ENCODE measurements at regions not wholly inside any gene's neighbourhood (a gene's known extent, or its start where the extent isn't known, plus 50 kb on each side); places are given as distances from the start of the nearest gene placed in this dataset.

DNA sequence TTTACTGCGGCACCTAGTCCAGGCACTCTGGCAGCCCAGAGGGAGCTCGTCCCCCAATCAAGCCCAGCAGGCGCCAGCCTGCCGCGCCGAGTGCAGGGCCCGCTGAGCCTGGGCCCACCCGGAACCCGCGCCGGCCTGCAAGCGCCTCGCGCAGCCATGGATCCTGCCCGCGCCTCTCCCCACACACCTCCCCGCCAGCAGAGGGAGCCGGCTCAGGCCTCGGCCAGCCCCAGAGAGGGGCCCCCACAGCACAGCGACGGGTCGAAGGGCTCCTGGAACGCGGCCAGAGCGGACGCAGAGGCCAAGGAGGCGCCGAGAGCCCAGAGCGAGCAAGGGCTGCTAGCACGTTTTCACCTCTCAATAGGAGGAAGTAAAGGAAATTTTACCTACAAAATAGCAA, 767.0 kb downstream of the MRPL39 start:
- no peak for DNase-seq (ENCODE audit: low read depth)
- TF ChIP-seq CTCF (IDR thresholded peaks at IDR 0.05; ENCODE audit: low read depth, low read length, missing control alignments) = no peak
- in situ Hi-C loops (cut with HindIII; ENCODE audit: low sequenced_read_pairs) = no loop called here
- no peak overlapping the region for H3K4me3 ChIP-seq (ENCODE audit: low read depth, low read length)

DNA sequence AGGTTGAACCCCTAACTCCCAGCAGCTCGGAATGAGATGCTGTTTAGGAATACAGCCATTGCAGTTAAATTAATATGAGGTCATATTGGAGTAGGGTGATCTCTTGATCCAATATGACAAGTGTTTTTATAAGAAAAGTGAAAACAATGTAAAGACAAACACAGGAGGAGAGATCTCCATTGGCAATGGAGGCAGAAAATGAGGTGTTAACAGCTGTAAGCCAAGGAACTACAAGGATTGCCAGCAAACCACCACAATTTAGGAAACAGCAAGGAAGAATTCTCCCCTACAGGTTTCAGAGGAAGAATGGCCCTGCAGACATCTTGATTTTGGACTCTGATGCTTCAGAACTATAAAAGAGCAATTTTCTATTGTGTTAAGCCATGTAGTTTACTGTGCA, 774.3 kb downstream of the MRPL39 start:
- DNase-seq (ENCODE audit: low read depth) = no peak
- in situ Hi-C loops (cut with HindIII; ENCODE audit: low sequenced_read_pairs) = no loop called here
- no peak overlapping the region for H3K4me3 ChIP-seq (ENCODE audit: low read depth, low read length)
- no peak for TF ChIP-seq CTCF (IDR thresholded peaks at IDR 0.05; ENCODE audit: low read depth, low read length, missing control alignments)

GRCh38 chr21:24829397-24829796, 777.9 kb downstream of the MRPL39 start:
- no peak overlapping the region for H3K4me3 ChIP-seq (ENCODE audit: low read depth, low read length)
- in situ Hi-C loops (cut with HindIII; ENCODE audit: low sequenced_read_pairs) = no loop called here
- no peak for TF ChIP-seq CTCF (IDR thresholded peaks at IDR 0.05; ENCODE audit: low read depth, low read length, missing control alignments)
- no peak for DNase-seq (ENCODE audit: low read depth)

GRCh38 chr21:24826822-24827221, 780.5 kb downstream of the MRPL39 start:
- in situ Hi-C loops (cut with HindIII; ENCODE audit: low sequenced_read_pairs) = no loop called here
- DNase-seq (ENCODE audit: low read depth) = no peak
- H3K4me3 ChIP-seq (ENCODE audit: low read depth, low read length) = no peak overlapping the region
- TF ChIP-seq CTCF (IDR thresholded peaks at IDR 0.05; ENCODE audit: low read depth, low read length, missing control alignments) = no peak

DNA sequence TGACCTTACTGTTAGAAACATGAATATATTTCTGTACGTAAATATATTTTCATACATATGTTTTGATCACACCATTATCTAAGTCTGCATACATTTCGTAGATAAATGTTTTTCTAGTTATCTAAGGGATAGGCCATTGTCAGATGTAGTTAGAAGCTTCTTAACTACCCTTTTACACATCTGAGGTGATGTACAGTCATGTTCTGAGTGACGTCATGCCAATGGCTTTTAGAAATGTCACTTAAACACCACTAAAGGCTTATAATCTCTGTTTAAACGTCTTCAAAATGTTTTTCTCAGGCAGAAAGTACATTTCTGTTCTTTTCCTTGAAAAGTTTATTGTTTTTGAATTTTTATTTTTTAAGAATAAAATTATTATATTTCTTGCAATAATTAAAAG, 781.9 kb downstream of the MRPL39 start:
- in situ Hi-C loops (cut with HindIII; ENCODE audit: low sequenced_read_pairs) = no loop called here
- no peak for DNase-seq (ENCODE audit: low read depth)
- TF ChIP-seq CTCF (IDR thresholded peaks at IDR 0.05; ENCODE audit: low read depth, low read length, missing control alignments) = no peak
- no peak overlapping the region for H3K4me3 ChIP-seq (ENCODE audit: low read depth, low read length)

- TF ChIP-seq CTCF (IDR thresholded peaks at IDR 0.05; ENCODE audit: low read depth, low read length, missing control alignments) = no peak
- no peak for DNase-seq (ENCODE audit: low read depth)
- H3K4me3 ChIP-seq (ENCODE audit: low read depth, low read length) = no peak overlapping the region
- in situ Hi-C loops (cut with HindIII; ENCODE audit: low sequenced_read_pairs) = no loop called here
These were observed 783.1 kb downstream of the MRPL39 start for GRCh38 chr21:24824209-24824608.

DNA sequence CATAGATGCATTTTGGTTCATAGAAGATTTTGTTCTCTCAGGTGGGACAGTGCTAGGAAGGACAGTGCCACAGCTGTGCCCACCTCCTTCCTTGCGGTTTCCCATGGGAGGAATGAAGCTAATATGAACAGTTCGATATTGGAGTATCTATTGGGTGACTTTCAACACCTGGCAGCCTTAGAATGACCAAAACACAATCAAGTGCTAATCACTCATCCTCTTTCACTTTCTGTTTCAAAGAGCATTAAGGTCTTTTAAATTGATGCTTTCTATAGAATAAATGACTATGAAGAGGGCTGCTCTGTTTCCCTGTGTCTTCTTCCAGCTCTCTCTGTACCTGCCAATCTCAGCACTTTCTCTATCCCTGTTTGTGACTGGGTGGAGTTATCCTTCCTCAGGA, 784.0 kb downstream of the MRPL39 start:
- TF ChIP-seq CTCF (IDR thresholded peaks at IDR 0.05; ENCODE audit: low read depth, low read length, missing control alignments) = no peak
- no peak for DNase-seq (ENCODE audit: low read depth)
- in situ Hi-C loops (cut with HindIII; ENCODE audit: low sequenced_read_pairs) = no loop called here
- no peak overlapping the region for H3K4me3 ChIP-seq (ENCODE audit: low read depth, low read length)
